H9 (cell line): ENCODE measurements at regions not wholly inside any gene's neighbourhood (a gene's known extent, or its start where the extent isn't known, plus 50 kb on each side); places are given as distances from the start of the nearest gene placed in this dataset.

Experiments
- DNase-seq: peaks from one replicate; pipeline ENCODE4 v3.0.0-alpha.2; 2017
- H2AFZ ChIP-seq: one replicate; pipeline ENCODE4 v1.6.1; 2013; ENCODE audit warnings: mild to moderate bottlenecking, low read length, control low read depth, moderate library complexity
- H2AK5ac ChIP-seq: 2 replicates; pipeline ENCODE4 v1.6.1; 2013; ENCODE audit warnings: low read length, control low read depth, mixed read lengths; ENCODE audit not compliant: insufficient read length
- H2BK120ac ChIP-seq: one replicate; pipeline ENCODE4 v1.6.1; 2013; ENCODE audit warnings: low read depth, mild to moderate bottlenecking, low read length, control low read depth, inconsistent platforms; ENCODE audit not compliant: poor library complexity, severe bottlenecking
- H2BK12ac ChIP-seq: 2 replicates; pipeline ENCODE4 v1.6.1; 2013; ENCODE audit warnings: low read length, control low read depth, mixed read lengths, low read depth; ENCODE audit not compliant: insufficient read length
- H2BK15ac ChIP-seq: 2 replicates; pipeline ENCODE4 v1.6.1; 2013; ENCODE audit warnings: low read depth, low read length, control low read depth
- H2BK20ac ChIP-seq: one replicate; pipeline ENCODE4 v1.6.1; 2013; ENCODE audit warnings: low read depth, mild to moderate bottlenecking, low read length, control low read depth, inconsistent platforms; ENCODE audit not compliant: poor library complexity, severe bottlenecking
- H2BK5ac ChIP-seq: 2 replicates; pipeline ENCODE4 v1.6.1; 2013; ENCODE audit warnings: low read length, control low read depth, mixed read lengths; ENCODE audit not compliant: insufficient read length
- H3K14ac ChIP-seq: 2 replicates; pipeline ENCODE4 v1.6.1; 2013; ENCODE audit warnings: low read length, control low read depth; ENCODE audit not compliant: insufficient read depth
- H3K18ac ChIP-seq: 2 replicates; pipeline ENCODE4 v1.6.1; 2013; ENCODE audit warnings: low read depth, mild to moderate bottlenecking, mixed read lengths, low read length, control low read depth; ENCODE audit not compliant: insufficient read length
- H3K23ac ChIP-seq: 2 replicates; pipeline ENCODE4 v1.6.1; 2013; ENCODE audit warnings: low read length, control low read depth, mixed read lengths, low read depth; ENCODE audit not compliant: insufficient read length
- H3K23me2 ChIP-seq: 2 replicates; pipeline ENCODE4 v1.6.1; 2013; ENCODE audit warnings: low read depth, mild to moderate bottlenecking, mixed read lengths, low read length, control low read depth; ENCODE audit not compliant: insufficient read length, poor library complexity, severe bottlenecking
- H3K27ac ChIP-seq: 2 replicates; pipeline ENCODE4 v1.5.1; 2013; ENCODE audit warnings: low read length, control low read depth, mixed read lengths, low read depth; ENCODE audit not compliant: insufficient read length
- H3K27me3 ChIP-seq: 2 replicates; pipeline ENCODE4 v1.6.1; 2013; ENCODE audit warnings: low read length, control low read depth, inconsistent platforms; ENCODE audit not compliant: insufficient read depth
- H3K4ac ChIP-seq: 2 replicates; pipeline ENCODE4 v1.6.1; 2013; ENCODE audit warnings: low read depth, mild to moderate bottlenecking, control low read depth, inconsistent platforms, low read length, moderate library complexity
- H3K4me1 ChIP-seq: 2 replicates; pipeline ENCODE4 v1.6.1; 2013; ENCODE audit warnings: low read length, control low read depth, inconsistent platforms; ENCODE audit not compliant: insufficient read depth
- H3K4me2 ChIP-seq: 2 replicates; pipeline ENCODE4 v1.6.1; 2013; ENCODE audit warnings: low read length, control low read depth, mixed read lengths; ENCODE audit not compliant: insufficient read length, insufficient read depth
- H3K56ac ChIP-seq: 2 replicates; pipeline ENCODE4 v1.6.1; 2013; ENCODE audit warnings: low read depth, mild to moderate bottlenecking, mixed read lengths, low read length, control low read depth; ENCODE audit not compliant: insufficient read length
- H3K79me1 ChIP-seq: 2 replicates; pipeline ENCODE4 v1.6.1; 2013; ENCODE audit warnings: low read depth, mild to moderate bottlenecking, moderate library complexity, low read length, control low read depth, inconsistent platforms; ENCODE audit not compliant: insufficient read depth, poor library complexity, severe bottlenecking
- H3K79me2 ChIP-seq: 2 replicates; pipeline ENCODE4 v1.6.1; 2013; ENCODE audit warnings: low read length, control low read depth, inconsistent platforms; ENCODE audit not compliant: insufficient read depth
- H3K9ac ChIP-seq: 2 replicates; pipeline ENCODE4 v1.6.1; 2013; ENCODE audit warnings: low read length, control low read depth, mixed read lengths; ENCODE audit not compliant: insufficient read length; ENCODE audit errors: extremely low read depth
- H3K9me3 ChIP-seq: one replicate; pipeline ENCODE4 v1.6.1; 2013; ENCODE audit warnings: low read depth, low read length, inconsistent platforms; ENCODE audit not compliant: control insufficient read depth
- H3T11ph ChIP-seq: one replicate; pipeline ENCODE4 v1.6.1; 2013; ENCODE audit warnings: mild to moderate bottlenecking, low read length, control low read depth, inconsistent platforms
- H4K20me1 ChIP-seq: one replicate; pipeline ENCODE4 v1.6.1; 2013; ENCODE audit not compliant: control insufficient read depth, insufficient read length, insufficient read depth
- H4K5ac ChIP-seq: 2 replicates; pipeline ENCODE4 v1.6.1; 2013; ENCODE audit warnings: low read depth, mild to moderate bottlenecking, mixed read lengths, low read length, control low read depth; ENCODE audit not compliant: insufficient read length
- H4K8ac ChIP-seq: replicated peaks from 2 replicates; pipeline ENCODE4 v1.6.1; 2013; ENCODE audit warnings: low read length, control low read depth, mixed read lengths, low read depth; ENCODE audit not compliant: insufficient read length
- H4K91ac ChIP-seq: 2 replicates; pipeline ENCODE4 v1.6.1; 2013; ENCODE audit warnings: low read depth, mild to moderate bottlenecking, moderate library complexity, mixed read lengths, low read length, control low read depth; ENCODE audit not compliant: insufficient read length
- H3K27ac Mint-ChIP-seq, 3 experiments: 2 replicates in 2 of 3; 3 replicates in 1 of 3; pipeline ENCODE4 v1.8.0; 2020 to 2021; ENCODE audit warnings: mixed read lengths in 3 of 3, mild to moderate bottlenecking in 1 of 3, moderate library complexity in 1 of 3
- H3K27me3 Mint-ChIP-seq: 2 replicates; pipeline ENCODE4 v1.8.0; 2021; ENCODE audit warnings: low read depth, mild to moderate bottlenecking, moderate library complexity, mixed read lengths
- H3K36me3 Mint-ChIP-seq, 3 experiments: 2 replicates in 2 of 3; 3 replicates in 1 of 3; pipeline ENCODE4 v1.8.0; 2020 to 2021; ENCODE audit warnings: low read depth in 3 of 3, mixed read lengths in 3 of 3; ENCODE audit not compliant: insufficient read depth in 1 of 3
- H3K4me1 Mint-ChIP-seq, 2 experiments: 2 replicates each; pipeline ENCODE4 v1.8.0; 2020; ENCODE audit warnings: mixed read lengths in 2 of 2
- H3K4me3 Mint-ChIP-seq, 2 experiments: 2 replicates in 1 of 2; 3 replicates in 1 of 2; pipeline ENCODE4 v1.8.0; 2020 to 2021; ENCODE audit warnings: mild to moderate bottlenecking in 2 of 2, mixed read lengths in 2 of 2, moderate library complexity in 1 of 2
- H3K9me3 Mint-ChIP-seq, 2 experiments: 2 replicates in 1 of 2; 3 replicates in 1 of 2; pipeline ENCODE4 v1.8.0; 2020; ENCODE audit warnings: mild to moderate bottlenecking in 2 of 2, mixed read lengths in 2 of 2, moderate library complexity in 1 of 2
- CTCF ChIP-seq: fragments of 200-600 bp; sonication (generic); conservative IDR thresholded peaks from 3 replicates; pipeline ENCODE4 v1.8.0; 2021; ENCODE audit warnings: antibody characterized with exemption, mild to moderate bottlenecking
- WGBS: extraction: QIAGEN DNeasy Blood & Tissue Kit; methylation state at CpG from one replicate; pipeline ENCODE4 v1.1.7; 2013; ENCODE audit warnings: missing lambda C conversion rate, low lambda C conversion rate, mixed read lengths; ENCODE audit not compliant: insufficient read length; ENCODE audit errors: extremely low coverage; 5-methylcytosine and 5-hydroxymethylcytosine counted together

DNA sequence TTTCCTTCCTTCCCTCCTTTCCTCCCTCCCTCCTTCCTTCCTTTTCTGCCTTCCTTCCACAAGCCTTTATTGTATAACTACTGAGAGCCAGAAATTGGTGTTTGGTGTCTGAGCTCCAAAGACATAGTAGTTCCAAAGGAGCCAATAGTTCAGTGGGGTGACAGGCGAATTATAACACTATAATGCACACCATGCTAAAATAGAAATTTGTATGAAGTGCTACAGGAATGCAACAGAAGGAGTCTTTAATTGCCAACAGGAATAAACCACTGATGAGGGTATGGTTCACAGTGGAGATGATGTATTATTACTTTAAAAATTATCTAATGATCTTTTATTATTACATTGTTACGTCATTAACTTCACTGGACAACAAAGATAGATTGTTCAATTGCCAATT is 158.8 kb upstream of the SP8 start:
- no peak for DNase-seq
- H3K27me3 Mint-ChIP-seq: no peaks in the 10 kb centered on the region
- WGBS: no CpG with 5 or more reads among the region's 2 CpGs
- Histone ChIP-seq H3K18ac (no peak overlapping the region), H3K23me2 (no peaks in the 10 kb centered on the region), H2AFZ (no peak overlapping the region), H4K5ac (no peak overlapping the region), H3K4ac (no peak overlapping the region), H3K4me1 (no peaks in the 10 kb centered on the region), H3K14ac (no peak overlapping the region), H4K91ac (no peak overlapping the region), H3K56ac (no peak overlapping the region), H2BK20ac (no peak overlapping the region), H4K8ac (no peak overlapping the region), H3K9me3 (no peaks in the 10 kb centered on the region), H2BK15ac (no peak overlapping the region), H3K27me3 (no peaks in the 10 kb centered on the region), H3K4me2 (no peak overlapping the region), H3K79me2 (no peaks in the 10 kb centered on the region), H2BK120ac (no peak overlapping the region), H3T11ph (no peak overlapping the region), H3K23ac (no peak overlapping the region), H3K9ac (no peak overlapping the region), H4K20me1 (no peaks in the 10 kb centered on the region), H2AK5ac (no peak overlapping the region), H3K27ac (no peak overlapping the region), H2BK5ac (no peak overlapping the region), H2BK12ac (no peak overlapping the region), H3K79me1 (no peaks in the 10 kb centered on the region)
- H3K9me3 Mint-ChIP-seq: peaks cover 8 to 12% of the 10 kb centered on the region in 2 experiments; a peak in 4 of 5 replicates
- no peak overlapping the region for H3K4me3 Mint-ChIP-seq
- no peaks in the 10 kb centered on the region for H3K4me1 Mint-ChIP-seq
- peaks cover 5 to 20% (median 6%) of the 10 kb centered on the region in 3 experiments; a peak in 6 of 7 replicates for H3K36me3 Mint-ChIP-seq
- H3K27ac Mint-ChIP-seq: no peak overlapping the region; a peak in 1 of 7 replicates
- no peak for TF ChIP-seq CTCF
